ENCODE measurements at regions not wholly inside any gene's neighbourhood (a gene's known extent, or its start where the extent isn't known, plus 50 kb on each side); places are given as distances from the start of the nearest gene placed in this dataset.

GRCh38 chr18:46266473-46266872, 162.3 kb downstream of the HAUS1 start:
- TF ChIP-seq, protein P1, sequence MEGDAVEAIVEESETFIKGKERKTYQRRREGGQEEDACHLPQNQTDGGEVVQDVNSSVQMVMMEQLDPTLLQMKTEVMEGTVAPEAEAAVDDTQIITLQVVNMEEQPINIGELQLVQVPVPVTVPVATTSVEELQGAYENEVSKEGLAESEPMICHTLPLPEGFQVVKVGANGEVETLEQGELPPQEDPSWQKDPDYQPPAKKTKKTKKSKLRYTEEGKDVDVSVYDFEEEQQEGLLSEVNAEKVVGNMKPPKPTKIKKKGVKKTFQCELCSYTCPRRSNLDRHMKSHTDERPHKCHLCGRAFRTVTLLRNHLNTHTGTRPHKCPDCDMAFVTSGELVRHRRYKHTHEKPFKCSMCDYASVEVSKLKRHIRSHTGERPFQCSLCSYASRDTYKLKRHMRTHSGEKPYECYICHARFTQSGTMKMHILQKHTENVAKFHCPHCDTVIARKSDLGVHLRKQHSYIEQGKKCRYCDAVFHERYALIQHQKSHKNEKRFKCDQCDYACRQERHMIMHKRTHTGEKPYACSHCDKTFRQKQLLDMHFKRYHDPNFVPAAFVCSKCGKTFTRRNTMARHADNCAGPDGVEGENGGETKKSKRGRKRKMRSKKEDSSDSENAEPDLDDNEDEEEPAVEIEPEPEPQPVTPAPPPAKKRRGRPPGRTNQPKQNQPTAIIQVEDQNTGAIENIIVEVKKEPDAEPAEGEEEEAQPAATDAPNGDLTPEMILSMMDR (IDR thresholded peaks at IDR 0.05 in 4 of 5, conservative IDR thresholded peaks at IDR 0.05 in 1 of 5) = no peak
- TF ChIP-seq POLR2A (IDR thresholded peaks at IDR 0.05) = no peak
